Natural killer cell treated with Interleukin-12 subunit alpha and Interleukin-12 subunit beta and Interleukin-15 and Interleukin-18, amount 100 ng/mL, for 72 hours (primary cell): ENCODE measurements at regions not wholly inside any gene's neighbourhood (a gene's known extent, or its start where the extent isn't known, plus 50 kb on each side); places are given as distances from the start of the nearest gene placed in this dataset.

ENCODE experiments used
- ATAC-seq, 2 donors: fragments of 150-1000 bp; cut with Tn5 transposase in 1 of 2; sonication (Bioruptor Pico), chemical (Tn5 transposase) in 1 of 2; 2 replicates each; pipeline ENCODE4 v1.10.0; 2021
- DNase-seq: peaks from one replicate; pipeline ENCODE4 v3.0.0; 2022; ENCODE audit warnings: low spot score
- H3K27ac Mint-ChIP-seq, 2 donors: 1 replicate in 1 of 2; 2 replicates in 1 of 2; pipeline ENCODE4 v1.8.0; 2022; ENCODE audit warnings: mixed read lengths in 2 of 2, mild to moderate bottlenecking in 1 of 2, moderate library complexity in 1 of 2
- H3K27me3 Mint-ChIP-seq, 2 donors: 1 replicate in 1 of 2; 2 replicates in 1 of 2; pipeline ENCODE4 v1.8.0; 2022; ENCODE audit warnings: mixed read lengths in 2 of 2
- H3K36me3 Mint-ChIP-seq: one replicate; pipeline ENCODE4 v1.8.0; 2022; ENCODE audit warnings: mixed read lengths
- H3K4me1 Mint-ChIP-seq, 2 donors: 1 replicate in 1 of 2; 2 replicates in 1 of 2; pipeline ENCODE4 v1.8.0; 2022; ENCODE audit warnings: low read depth in 2 of 2, mixed read lengths in 2 of 2, mild to moderate bottlenecking in 1 of 2
- H3K4me3 Mint-ChIP-seq: one replicate; pipeline ENCODE4 v1.8.0; 2022; ENCODE audit warnings: mixed read lengths
- H3K9me3 Mint-ChIP-seq: 2 replicates; pipeline ENCODE4 v1.8.0; 2022; ENCODE audit warnings: mixed read lengths

- Mint-ChIP-seq H3K9me3 (no peaks in the 10 kb centered on the region), H3K36me3 (no peaks in the 10 kb centered on the region), H3K4me1 (no peaks in the 10 kb centered on the region), H3K4me3 (no peak overlapping the region), H3K27ac (no peak overlapping the region), H3K27me3 (peaks cover 2 to 12% of the 10 kb centered on the region in 2 donors)
- no peak for ATAC-seq
- DNase-seq, result no peak
Observed at GRCh38 chr21:15249285-15249993, 184.6 kb upstream of the NRIP1 start.

GRCh38 chr21:15250384-15250783 lies 185.6 kb upstream of the NRIP1 start:
- no peak for DNase-seq
- no peaks in the 10 kb centered on the region for H3K4me1 Mint-ChIP-seq
- peaks cover 2 to 12% of the 10 kb centered on the region in 2 donors for H3K27me3 Mint-ChIP-seq
- no peak overlapping the region for H3K27ac Mint-ChIP-seq
- no peak overlapping the region for H3K4me3 Mint-ChIP-seq
- H3K9me3 Mint-ChIP-seq, result no peaks in the 10 kb centered on the region
- ATAC-seq, result no peak
- no peaks in the 10 kb centered on the region for H3K36me3 Mint-ChIP-seq

- no peaks in the 10 kb centered on the region for H3K9me3 Mint-ChIP-seq
- DNase-seq, result no peak
- H3K4me1 Mint-ChIP-seq, result no peaks in the 10 kb centered on the region
- H3K27me3 Mint-ChIP-seq, result peaks cover 2 to 12% of the 10 kb centered on the region in 2 donors
- ATAC-seq, result no peak
- no peaks in the 10 kb centered on the region for H3K36me3 Mint-ChIP-seq
- H3K27ac Mint-ChIP-seq, result no peak overlapping the region
- H3K4me3 Mint-ChIP-seq, result no peak overlapping the region
Observed at GRCh38 chr21:15252431-15252830, 187.6 kb upstream of the NRIP1 start.

- H3K9me3 Mint-ChIP-seq, result no peaks in the 10 kb centered on the region
- peaks cover 0 to 5% of the 10 kb centered on the region in 2 donors for H3K27me3 Mint-ChIP-seq
- H3K4me1 Mint-ChIP-seq, result no peaks in the 10 kb centered on the region
- H3K4me3 Mint-ChIP-seq, result no peak overlapping the region
- DNase-seq (no peak), ATAC-seq (no peak)
- no peaks in the 10 kb centered on the region for H3K36me3 Mint-ChIP-seq
- H3K27ac Mint-ChIP-seq, result no peak overlapping the region
Observed at GRCh38 chr21:15254111-15254510, 189.3 kb upstream of the NRIP1 start.

- DNase-seq (no peak), ATAC-seq (no peak)
- no peak overlapping the region for H3K27ac Mint-ChIP-seq
- H3K9me3 Mint-ChIP-seq, result no peaks in the 10 kb centered on the region
- no peak overlapping the region for H3K4me3 Mint-ChIP-seq
- H3K36me3 Mint-ChIP-seq, result no peaks in the 10 kb centered on the region
- no peaks in the 10 kb centered on the region for H3K27me3 Mint-ChIP-seq
- H3K4me1 Mint-ChIP-seq, result no peaks in the 10 kb centered on the region
Observed at GRCh38 chr21:15255261-15255660, 190.5 kb upstream of the NRIP1 start.

- H3K27me3 Mint-ChIP-seq, result no peaks in the 10 kb centered on the region
- no peaks in the 10 kb centered on the region for H3K9me3 Mint-ChIP-seq
- no peaks in the 10 kb centered on the region for H3K36me3 Mint-ChIP-seq
- no peak overlapping the region for H3K27ac Mint-ChIP-seq
- no peak overlapping the region for H3K4me3 Mint-ChIP-seq
- no peak for DNase-seq
- H3K4me1 Mint-ChIP-seq, result no peaks in the 10 kb centered on the region
- no peak for ATAC-seq
Observed at GRCh38 chr21:15255763-15256162, 191.0 kb upstream of the NRIP1 start.

GRCh38 chr21:15256996-15257395 lies 192.2 kb upstream of the NRIP1 start:
- no peak overlapping the region for H3K4me3 Mint-ChIP-seq
- ATAC-seq, result no peak
- H3K27me3 Mint-ChIP-seq, result no peaks in the 10 kb centered on the region
- no peaks in the 10 kb centered on the region for H3K36me3 Mint-ChIP-seq
- H3K4me1 Mint-ChIP-seq, result no peaks in the 10 kb centered on the region
- H3K9me3 Mint-ChIP-seq, result peaks cover 4% of the 10 kb centered on the region
- no peak for DNase-seq
- H3K27ac Mint-ChIP-seq, result no peak overlapping the region

GRCh38 chr21:15257646-15258045 lies 192.8 kb upstream of the NRIP1 start:
- Mint-ChIP-seq H3K9me3 (peaks cover 4% of the 10 kb centered on the region), H3K27ac (no peak overlapping the region), H3K27me3 (no peaks in the 10 kb centered on the region), H3K36me3 (no peaks in the 10 kb centered on the region), H3K4me3 (no peak overlapping the region), H3K4me1 (no peaks in the 10 kb centered on the region)
- ATAC-seq (no peak), DNase-seq (no peak)

- Mint-ChIP-seq H3K27me3 (no peaks in the 10 kb centered on the region), H3K9me3 (peaks cover 4% of the 10 kb centered on the region), H3K36me3 (no peaks in the 10 kb centered on the region), H3K4me3 (no peak overlapping the region), H3K4me1 (no peaks in the 10 kb centered on the region), H3K27ac (no peak overlapping the region)
- DNase-seq (no peak), ATAC-seq (no peak)
Observed at GRCh38 chr21:15259824-15260223, 195.0 kb upstream of the NRIP1 start.

- Mint-ChIP-seq H3K9me3 (peaks cover 4% of the 10 kb centered on the region), H3K27ac (no peak overlapping the region), H3K27me3 (peaks cover 0 to 4% of the 10 kb centered on the region in 2 donors), H3K36me3 (no peaks in the 10 kb centered on the region), H3K4me3 (no peak overlapping the region), H3K4me1 (no peaks in the 10 kb centered on the region)
- no peak for ATAC-seq
- DNase-seq, result no peak
Observed at GRCh38 chr21:15260604-15261003, 195.8 kb upstream of the NRIP1 start.

- Mint-ChIP-seq H3K27ac (no peak overlapping the region), H3K27me3 (peaks cover 6 to 11% of the 10 kb centered on the region in 2 donors), H3K4me3 (no peak overlapping the region), H3K9me3 (peaks cover 4% of the 10 kb centered on the region), H3K4me1 (no peaks in the 10 kb centered on the region), H3K36me3 (no peaks in the 10 kb centered on the region)
- DNase-seq, result no peak
- no peak for ATAC-seq
Observed at GRCh38 chr21:15264084-15264665, 199.4 kb upstream of the NRIP1 start.

- Mint-ChIP-seq H3K4me1 (no peaks in the 10 kb centered on the region), H3K36me3 (no peaks in the 10 kb centered on the region), H3K27ac (no peak overlapping the region), H3K9me3 (no peaks in the 10 kb centered on the region), H3K27me3 (peaks cover 2 to 14% of the 10 kb centered on the region in 2 donors), H3K4me3 (no peak overlapping the region)
- DNase-seq (no peak), ATAC-seq (no peak)
Observed at GRCh38 chr21:15272171-15272570, 207.4 kb upstream of the NRIP1 start.

- no peak for DNase-seq
- no peak for ATAC-seq
- Mint-ChIP-seq H3K27ac (no peak overlapping the region), H3K4me3 (no peak overlapping the region), H3K27me3 (peaks cover 2 to 14% of the 10 kb centered on the region in 2 donors), H3K36me3 (no peaks in the 10 kb centered on the region), H3K4me1 (no peaks in the 10 kb centered on the region), H3K9me3 (no peaks in the 10 kb centered on the region)
Observed at GRCh38 chr21:15272591-15272990, 207.8 kb upstream of the NRIP1 start.

- H3K27ac Mint-ChIP-seq, result no peak overlapping the region
- ATAC-seq (no peak), DNase-seq (no peak)
- H3K4me3 Mint-ChIP-seq, result no peak overlapping the region
- no peaks in the 10 kb centered on the region for H3K36me3 Mint-ChIP-seq
- H3K27me3 Mint-ChIP-seq, result peaks cover 2 to 14% of the 10 kb centered on the region in 2 donors
- H3K4me1 Mint-ChIP-seq, result no peaks in the 10 kb centered on the region
- no peaks in the 10 kb centered on the region for H3K9me3 Mint-ChIP-seq
Observed at GRCh38 chr21:15273244-15273643, 208.4 kb upstream of the NRIP1 start.
